ENCODE measurements at regions not wholly inside any gene's neighbourhood (a gene's known extent, or its start where the extent isn't known, plus 50 kb on each side); places are given as distances from the start of the nearest gene placed in this dataset.

- H3K9me1 ChIP-seq (ENCODE audit: control insufficient read depth, extremely low read depth, insufficient read depth, low read length): no peaks in the 10 kb centered on the region
- peaks cover 6% of the 10 kb centered on the region for H3K4me1 ChIP-seq (ENCODE audit: control insufficient read depth, extremely low read depth, insufficient read depth, low read length)
- peaks cover 12% of the 10 kb centered on the region for H3K27me3 ChIP-seq (ENCODE audit: control insufficient read depth, extremely low read depth, insufficient read depth, low read length)
- no peak for DNase-seq (ENCODE audit: low read depth, low spot score)
- H2AFZ ChIP-seq (ENCODE audit: control insufficient read depth, low read length): no peak overlapping the region
- H3K36me3 ChIP-seq (ENCODE audit: control insufficient read depth in 2 of 2, extremely low read depth in 1 of 2, insufficient read depth in 2 of 2, low read length in 2 of 2): no peaks in the 10 kb centered on the region
- TF ChIP-seq, protein P1, sequence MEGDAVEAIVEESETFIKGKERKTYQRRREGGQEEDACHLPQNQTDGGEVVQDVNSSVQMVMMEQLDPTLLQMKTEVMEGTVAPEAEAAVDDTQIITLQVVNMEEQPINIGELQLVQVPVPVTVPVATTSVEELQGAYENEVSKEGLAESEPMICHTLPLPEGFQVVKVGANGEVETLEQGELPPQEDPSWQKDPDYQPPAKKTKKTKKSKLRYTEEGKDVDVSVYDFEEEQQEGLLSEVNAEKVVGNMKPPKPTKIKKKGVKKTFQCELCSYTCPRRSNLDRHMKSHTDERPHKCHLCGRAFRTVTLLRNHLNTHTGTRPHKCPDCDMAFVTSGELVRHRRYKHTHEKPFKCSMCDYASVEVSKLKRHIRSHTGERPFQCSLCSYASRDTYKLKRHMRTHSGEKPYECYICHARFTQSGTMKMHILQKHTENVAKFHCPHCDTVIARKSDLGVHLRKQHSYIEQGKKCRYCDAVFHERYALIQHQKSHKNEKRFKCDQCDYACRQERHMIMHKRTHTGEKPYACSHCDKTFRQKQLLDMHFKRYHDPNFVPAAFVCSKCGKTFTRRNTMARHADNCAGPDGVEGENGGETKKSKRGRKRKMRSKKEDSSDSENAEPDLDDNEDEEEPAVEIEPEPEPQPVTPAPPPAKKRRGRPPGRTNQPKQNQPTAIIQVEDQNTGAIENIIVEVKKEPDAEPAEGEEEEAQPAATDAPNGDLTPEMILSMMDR (optimal IDR thresholded peaks at IDR 0.05 in 1 of 3, IDR thresholded peaks at IDR 0.05 in 1 of 3, conservative IDR thresholded peaks at IDR 0.05 in 1 of 3; ENCODE audit: extremely low read depth in 1 of 3, insufficient read depth in 2 of 3, low read length in 3 of 3): no peak
- TF ChIP-seq EZH2 (IDR thresholded peaks at IDR 0.05; ENCODE audit: low read length): no peak
- no peak overlapping the region for H3K9ac ChIP-seq (ENCODE audit: control insufficient read depth, extremely low read depth, insufficient read depth, low read length)
- H3K4me2 ChIP-seq (ENCODE audit: control insufficient read depth, extremely low read depth, insufficient read depth, low read depth, low read length): no peak overlapping the region
- no peaks in the 10 kb centered on the region for H3K79me2 ChIP-seq (ENCODE audit: control insufficient read depth, insufficient read depth, low read length)
- no peak overlapping the region for H3K4me3 ChIP-seq (ENCODE audit: control insufficient read depth in 2 of 3, extremely low read depth in 1 of 3, insufficient read depth in 2 of 3, low read depth in 1 of 3, low read length in 3 of 3)
- no peak for FAIRE-seq
- dilution Hi-C loops (cut with MboI; ENCODE audit: extremely low pct_ligation_motif_present, low sequenced_read_pairs): no loop called here
- no peaks in the 10 kb centered on the region for H3K9me3 ChIP-seq (ENCODE audit: control insufficient read depth, low read depth, low read length)
- no peaks in the 10 kb centered on the region for H4K20me1 ChIP-seq (ENCODE audit: control insufficient read depth, extremely low read depth, insufficient read depth, low read length)
- H3K27ac ChIP-seq (ENCODE audit: control insufficient read depth, insufficient read depth, low read length): no peak overlapping the region
Observed at GRCh38 chr12:124704619-124705018, 137.2 kb upstream of the NCOR2 start.

DNA sequence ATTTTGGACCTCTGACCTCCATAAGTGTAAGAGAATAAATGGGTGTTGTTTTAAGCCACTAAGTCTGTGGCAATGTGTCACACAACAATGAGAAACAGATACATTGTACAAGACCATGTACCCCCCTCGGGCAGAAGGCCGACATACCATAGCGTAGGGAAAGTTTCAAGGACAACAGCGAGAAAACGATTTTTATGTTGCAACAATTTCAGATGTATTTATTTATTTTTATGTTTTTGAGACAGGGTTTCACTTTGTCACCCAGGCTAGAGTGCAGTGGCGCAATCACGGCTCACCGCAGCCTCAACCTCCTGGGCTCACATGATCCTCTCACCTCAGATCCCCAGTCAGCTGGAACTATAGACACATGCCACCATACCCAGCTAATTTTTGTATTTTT is 136.4 kb upstream of the NCOR2 start:
- Histone ChIP-seq H3K9ac (ENCODE audit: control insufficient read depth, extremely low read depth, insufficient read depth, low read length) (no peak overlapping the region), H3K36me3 (ENCODE audit: control insufficient read depth in 2 of 2, extremely low read depth in 1 of 2, insufficient read depth in 2 of 2, low read length in 2 of 2) (no peaks in the 10 kb centered on the region), H3K4me3 (ENCODE audit: control insufficient read depth in 2 of 3, extremely low read depth in 1 of 3, insufficient read depth in 2 of 3, low read depth in 1 of 3, low read length in 3 of 3) (no peak overlapping the region), H3K9me1 (ENCODE audit: control insufficient read depth, extremely low read depth, insufficient read depth, low read length) (no peaks in the 10 kb centered on the region), H4K20me1 (ENCODE audit: control insufficient read depth, extremely low read depth, insufficient read depth, low read length) (no peaks in the 10 kb centered on the region), H3K9me3 (ENCODE audit: control insufficient read depth, low read depth, low read length) (no peaks in the 10 kb centered on the region), H3K4me1 (ENCODE audit: control insufficient read depth, extremely low read depth, insufficient read depth, low read length) (peaks cover 6% of the 10 kb centered on the region), H3K79me2 (ENCODE audit: control insufficient read depth, insufficient read depth, low read length) (no peaks in the 10 kb centered on the region), H3K27me3 (ENCODE audit: control insufficient read depth, extremely low read depth, insufficient read depth, low read length) (peaks cover 12% of the 10 kb centered on the region), H3K27ac (ENCODE audit: control insufficient read depth, insufficient read depth, low read length) (no peak overlapping the region), H2AFZ (ENCODE audit: control insufficient read depth, low read length) (no peak overlapping the region), H3K4me2 (ENCODE audit: control insufficient read depth, extremely low read depth, insufficient read depth, low read depth, low read length) (no peak overlapping the region)
- FAIRE-seq: no peak
- DNase-seq (ENCODE audit: low read depth, low spot score): no peak
- dilution Hi-C loops (cut with MboI; ENCODE audit: extremely low pct_ligation_motif_present, low sequenced_read_pairs): no loop called here
- TF ChIP-seq, protein P1 (optimal IDR thresholded peaks at IDR 0.05 in 1 of 3, IDR thresholded peaks at IDR 0.05 in 1 of 3, conservative IDR thresholded peaks at IDR 0.05 in 1 of 3; ENCODE audit: extremely low read depth in 1 of 3, insufficient read depth in 2 of 3, low read length in 3 of 3): no peak
- TF ChIP-seq EZH2 (IDR thresholded peaks at IDR 0.05; ENCODE audit: low read length): no peak
